ENCODE measurements at regions not wholly inside any gene's neighbourhood (a gene's known extent, or its start where the extent isn't known, plus 50 kb on each side); places are given as distances from the start of the nearest gene placed in this dataset.

DNA sequence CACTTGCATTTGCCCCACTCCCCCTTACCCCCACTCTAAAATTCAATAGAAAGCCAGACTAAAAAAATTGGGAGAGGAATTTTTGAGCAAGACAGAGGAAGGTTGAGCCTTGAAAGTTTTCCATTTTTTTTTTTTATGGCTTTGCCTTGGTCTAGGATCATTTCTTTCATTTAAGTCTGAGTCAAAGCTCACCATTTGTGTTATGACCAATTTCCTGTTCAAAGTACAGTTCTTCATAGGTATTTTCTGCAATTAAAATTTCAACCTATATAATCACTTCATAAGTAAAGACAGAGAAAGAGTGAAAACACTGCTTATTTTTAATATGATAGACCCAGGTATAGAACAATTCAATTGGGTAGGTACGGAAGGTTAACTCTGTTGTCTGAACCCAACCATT, 436.6 kb upstream of the ADGRL2 start:
- no peaks in the 10 kb centered on the region for H3K9me3 ChIP-seq
- H3K4me1 ChIP-seq: peaks cover 0 to 4% (median 2%) of the 10 kb centered on the region in 4 donors
- TF ChIP-seq, protein P1, sequence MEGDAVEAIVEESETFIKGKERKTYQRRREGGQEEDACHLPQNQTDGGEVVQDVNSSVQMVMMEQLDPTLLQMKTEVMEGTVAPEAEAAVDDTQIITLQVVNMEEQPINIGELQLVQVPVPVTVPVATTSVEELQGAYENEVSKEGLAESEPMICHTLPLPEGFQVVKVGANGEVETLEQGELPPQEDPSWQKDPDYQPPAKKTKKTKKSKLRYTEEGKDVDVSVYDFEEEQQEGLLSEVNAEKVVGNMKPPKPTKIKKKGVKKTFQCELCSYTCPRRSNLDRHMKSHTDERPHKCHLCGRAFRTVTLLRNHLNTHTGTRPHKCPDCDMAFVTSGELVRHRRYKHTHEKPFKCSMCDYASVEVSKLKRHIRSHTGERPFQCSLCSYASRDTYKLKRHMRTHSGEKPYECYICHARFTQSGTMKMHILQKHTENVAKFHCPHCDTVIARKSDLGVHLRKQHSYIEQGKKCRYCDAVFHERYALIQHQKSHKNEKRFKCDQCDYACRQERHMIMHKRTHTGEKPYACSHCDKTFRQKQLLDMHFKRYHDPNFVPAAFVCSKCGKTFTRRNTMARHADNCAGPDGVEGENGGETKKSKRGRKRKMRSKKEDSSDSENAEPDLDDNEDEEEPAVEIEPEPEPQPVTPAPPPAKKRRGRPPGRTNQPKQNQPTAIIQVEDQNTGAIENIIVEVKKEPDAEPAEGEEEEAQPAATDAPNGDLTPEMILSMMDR (IDR thresholded peaks at IDR 0.05): no peak
- TF ChIP-seq EP300 (IDR thresholded peaks at IDR 0.05): no peak
- TF ChIP-seq POLR2A (IDR thresholded peaks at IDR 0.05; ENCODE audit: low read depth): no peak
- no peak for TF ChIP-seq POLR2AphosphoS5 (IDR thresholded peaks at IDR 0.05)
- WGBS: 94% methylated on average over 1 of the region's 1 CpG
- intact Hi-C loops (cut with DNase I): no loop called here
- H3K4me3 ChIP-seq: no peak overlapping the region
- no peak for DNase-seq (ENCODE audit: extremely low spot score)
- H3K36me3 ChIP-seq: no peaks in the 10 kb centered on the region
- H3K27me3 ChIP-seq: no peaks in the 10 kb centered on the region
- no peak overlapping the region for H3K27ac ChIP-seq (replicated peaks in 1 of 4)

DNA sequence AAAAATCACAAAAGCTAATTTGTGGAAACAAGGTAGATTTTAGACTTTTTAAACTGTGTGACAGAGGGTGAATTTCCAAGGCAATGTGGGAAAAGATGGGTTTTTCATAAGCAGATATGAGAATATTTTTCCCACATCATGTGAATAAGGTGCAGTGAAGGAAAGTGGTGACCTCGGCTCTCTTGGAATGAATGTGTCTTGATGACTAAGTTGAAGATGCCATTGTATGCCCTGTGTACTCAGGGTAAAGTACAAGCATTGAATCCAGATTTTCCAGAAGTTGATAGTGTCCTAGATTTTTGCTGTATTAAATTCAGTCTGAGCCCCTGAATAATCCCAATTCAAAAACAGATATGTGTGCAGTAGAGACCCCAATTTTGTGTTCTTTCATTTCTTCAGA, 442.6 kb upstream of the ADGRL2 start:
- intact Hi-C loops (cut with DNase I): no loop called here
- Histone ChIP-seq H3K4me3 (no peak overlapping the region), H3K27ac (replicated peaks in 1 of 4) (no peak overlapping the region), H3K27me3 (no peaks in the 10 kb centered on the region), H3K4me1 (no peaks in the 10 kb centered on the region), H3K9me3 (no peaks in the 10 kb centered on the region), H3K36me3 (no peaks in the 10 kb centered on the region)
- TF ChIP-seq POLR2AphosphoS5 (IDR thresholded peaks at IDR 0.05): no peak
- TF ChIP-seq, protein P1 (IDR thresholded peaks at IDR 0.05): no peak
- no peak for DNase-seq (ENCODE audit: extremely low spot score)
- 95% methylated on average over 1 of the region's 1 CpG for WGBS

DNA sequence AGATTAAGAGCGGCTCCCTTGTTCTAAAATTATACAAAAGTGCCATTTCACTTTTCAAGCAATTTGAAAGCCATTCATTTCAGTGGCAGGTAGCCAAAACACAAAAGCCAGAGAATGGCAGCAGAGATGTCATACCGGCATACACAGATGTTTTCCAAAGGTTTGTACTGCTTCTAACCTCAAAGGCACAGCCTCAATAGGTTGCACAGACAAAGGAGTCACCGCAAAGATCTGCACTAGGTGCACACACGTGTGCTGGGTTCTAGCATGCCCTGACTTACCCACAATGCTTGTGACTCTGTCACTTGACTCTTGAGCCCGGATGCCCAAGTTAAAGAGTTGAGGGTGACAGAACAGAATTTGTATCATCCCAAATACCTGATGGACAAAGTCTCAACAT, 448.9 kb upstream of the ADGRL2 start:
- Histone ChIP-seq H3K27ac (replicated peaks in 1 of 4) (no peak overlapping the region), H3K36me3 (no peaks in the 10 kb centered on the region), H3K9me3 (no peaks in the 10 kb centered on the region), H3K4me1 (peaks cover 0 to 11% (median 0%) of the 10 kb centered on the region in 4 donors), H3K27me3 (no peaks in the 10 kb centered on the region), H3K4me3 (no peak overlapping the region)
- WGBS: 63% methylated on average over 5 of the region's 5 CpGs
- no peak for DNase-seq (ENCODE audit: extremely low spot score)
- no peak for TF ChIP-seq POLR2AphosphoS5 (IDR thresholded peaks at IDR 0.05)
- TF ChIP-seq POLR2A (IDR thresholded peaks at IDR 0.05; ENCODE audit: low read depth): no peak
- TF ChIP-seq EP300 (IDR thresholded peaks at IDR 0.05): no peak
- TF ChIP-seq, protein P1 (IDR thresholded peaks at IDR 0.05): no peak
- intact Hi-C loops (cut with DNase I): no loop called here

DNA sequence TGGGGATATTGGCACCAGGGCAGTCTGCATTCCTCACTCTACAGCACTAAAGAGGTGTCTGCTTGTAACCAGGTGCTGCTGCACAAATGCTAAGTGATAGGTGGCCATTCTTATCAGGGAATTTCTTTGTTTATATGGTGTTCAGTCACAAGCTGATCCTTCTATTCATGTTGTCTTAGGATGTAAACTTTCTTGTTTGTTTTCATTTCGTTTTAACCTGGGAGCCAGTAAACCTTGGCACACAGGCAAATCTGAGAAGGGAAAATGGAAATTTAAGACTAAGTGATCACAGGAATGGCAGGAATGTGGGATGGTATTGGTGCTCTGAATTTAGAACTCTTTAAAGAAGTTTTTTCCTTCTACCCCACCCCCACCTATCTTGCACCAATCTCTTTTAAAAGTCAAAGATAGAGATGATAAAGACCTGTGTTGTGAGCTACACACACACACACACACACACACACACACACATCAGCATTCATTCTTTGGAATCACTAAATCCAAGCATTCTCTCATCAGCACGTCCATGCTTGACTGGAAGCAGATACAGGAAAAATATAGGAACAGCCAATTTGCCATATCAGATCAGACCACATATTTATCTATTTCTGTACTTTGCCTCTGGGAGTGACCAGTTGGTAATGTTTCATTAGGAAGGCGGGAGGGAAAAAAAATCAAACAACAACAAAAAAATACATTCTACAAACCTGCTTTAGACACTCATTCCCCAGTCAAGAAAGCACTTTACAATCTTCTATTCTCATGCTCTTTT, 451.4 kb upstream of the ADGRL2 start:
- no peak for TF ChIP-seq POLR2A (IDR thresholded peaks at IDR 0.05; ENCODE audit: low read depth)
- no peak for TF ChIP-seq POLR2AphosphoS5 (IDR thresholded peaks at IDR 0.05)
- no peak for TF ChIP-seq EP300 (IDR thresholded peaks at IDR 0.05)
- TF ChIP-seq, protein P1 (IDR thresholded peaks at IDR 0.05): no peak
- no peak overlapping the region for H3K27ac ChIP-seq (replicated peaks in 1 of 4)
- intact Hi-C loops (cut with DNase I): no loop called here
- H3K27me3 ChIP-seq: no peaks in the 10 kb centered on the region
- no peak for DNase-seq (ENCODE audit: extremely low spot score)
- WGBS: 82% methylated on average over 3 of the region's 3 CpGs
- H3K9me3 ChIP-seq: no peaks in the 10 kb centered on the region
- peaks cover 0 to 11% (median 0%) of the 10 kb centered on the region in 4 donors for H3K4me1 ChIP-seq
- no peaks in the 10 kb centered on the region for H3K36me3 ChIP-seq
- no peak overlapping the region for H3K4me3 ChIP-seq

DNA sequence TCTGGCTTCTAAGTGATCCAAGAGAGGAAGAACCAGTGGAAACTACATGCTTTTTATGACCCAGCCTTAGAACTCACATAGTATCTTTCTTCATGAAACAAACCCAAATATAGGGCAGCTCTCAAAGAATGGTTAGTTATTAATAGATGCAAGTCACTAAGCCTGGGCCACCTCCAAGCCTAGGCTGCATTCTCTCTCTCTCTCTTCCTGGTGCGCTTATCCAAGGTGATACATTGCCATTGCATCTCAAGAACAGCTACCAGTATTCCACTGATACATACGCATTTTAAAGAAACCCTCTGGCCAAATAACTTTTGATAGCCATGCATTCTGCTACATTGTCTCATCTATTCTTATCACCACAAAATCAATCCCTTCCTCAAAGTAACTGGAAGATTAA, 455.6 kb upstream of the ADGRL2 start:
- no peak for DNase-seq (ENCODE audit: extremely low spot score)
- 94% methylated on average over 2 of the region's 2 CpGs for WGBS
- intact Hi-C loops (cut with DNase I): no loop called here

More for the DNA sequence above, 455.6 kb upstream of the ADGRL2 start:
- Histone ChIP-seq H3K36me3 (no peaks in the 10 kb centered on the region), H3K4me3 (no peak overlapping the region), H3K27ac (replicated peaks in 1 of 4) (no peak overlapping the region), H3K27me3 (no peaks in the 10 kb centered on the region), H3K4me1 (peaks cover 0 to 4% (median 0%) of the 10 kb centered on the region in 4 donors), H3K9me3 (no peaks in the 10 kb centered on the region)
- no peak for TF ChIP-seq POLR2AphosphoS5 (IDR thresholded peaks at IDR 0.05)
- TF ChIP-seq EP300 (IDR thresholded peaks at IDR 0.05): no peak
- TF ChIP-seq, protein P1 (IDR thresholded peaks at IDR 0.05): no peak
- TF ChIP-seq POLR2A (IDR thresholded peaks at IDR 0.05; ENCODE audit: low read depth): no peak
